Nephron progenitor cell (in vitro differentiated cells): ENCODE measurements at regions not wholly inside any gene's neighbourhood (a gene's known extent, or its start where the extent isn't known, plus 50 kb on each side); places are given as distances from the start of the nearest gene placed in this dataset.
A peak's percentile ranks its signal among the peaks of the same experiment; 100 is the strongest.

ENCODE experiments used
- DNase-seq: peaks from one replicate; pipeline ENCODE4 v3.0.0; 2021
- H3K27ac Mint-ChIP-seq: 2 replicates; pipeline ENCODE4 v1.8.0; 2021; ENCODE audit warnings: mild to moderate bottlenecking, moderate library complexity, mixed read lengths
- H3K27me3 Mint-ChIP-seq: 2 replicates; pipeline ENCODE4 v1.8.0; 2021; ENCODE audit warnings: mild to moderate bottlenecking, low read depth, mixed read lengths; ENCODE audit not compliant: poor library complexity
- H3K36me3 Mint-ChIP-seq: 2 replicates; pipeline ENCODE4 v1.8.0; 2021; ENCODE audit warnings: low read depth, mixed read lengths
- H3K4me1 Mint-ChIP-seq: 2 replicates; pipeline ENCODE4 v1.8.0; 2021; ENCODE audit warnings: mixed read lengths
- H3K4me3 Mint-ChIP-seq: 2 replicates; pipeline ENCODE4 v1.8.0; 2021; ENCODE audit warnings: mild to moderate bottlenecking, moderate library complexity, mixed read lengths
- H3K9me3 Mint-ChIP-seq: 2 replicates; pipeline ENCODE4 v1.8.0; 2021; ENCODE audit warnings: mild to moderate bottlenecking, moderate library complexity, mixed read lengths
- TF ChIP-seq, protein P1 (sequence below): fragments of 200-600 bp; sonication (generic); IDR thresholded peaks from 2 replicates; pipeline ENCODE4 v1.5.0; 2021; ENCODE audit warnings: antibody characterized with exemption

GRCh38 chr17:72545766-72546165, 424.9 kb downstream of the SOX9 start:
- no peak for DNase-seq
- H3K9me3 Mint-ChIP-seq, result peaks cover 50% of the 10 kb centered on the region

GRCh38 chr17:72553051-72553755, 432.4 kb downstream of the SOX9 start:
- H3K27ac Mint-ChIP-seq, result no peak overlapping the region
- TF ChIP-seq, protein P1, sequence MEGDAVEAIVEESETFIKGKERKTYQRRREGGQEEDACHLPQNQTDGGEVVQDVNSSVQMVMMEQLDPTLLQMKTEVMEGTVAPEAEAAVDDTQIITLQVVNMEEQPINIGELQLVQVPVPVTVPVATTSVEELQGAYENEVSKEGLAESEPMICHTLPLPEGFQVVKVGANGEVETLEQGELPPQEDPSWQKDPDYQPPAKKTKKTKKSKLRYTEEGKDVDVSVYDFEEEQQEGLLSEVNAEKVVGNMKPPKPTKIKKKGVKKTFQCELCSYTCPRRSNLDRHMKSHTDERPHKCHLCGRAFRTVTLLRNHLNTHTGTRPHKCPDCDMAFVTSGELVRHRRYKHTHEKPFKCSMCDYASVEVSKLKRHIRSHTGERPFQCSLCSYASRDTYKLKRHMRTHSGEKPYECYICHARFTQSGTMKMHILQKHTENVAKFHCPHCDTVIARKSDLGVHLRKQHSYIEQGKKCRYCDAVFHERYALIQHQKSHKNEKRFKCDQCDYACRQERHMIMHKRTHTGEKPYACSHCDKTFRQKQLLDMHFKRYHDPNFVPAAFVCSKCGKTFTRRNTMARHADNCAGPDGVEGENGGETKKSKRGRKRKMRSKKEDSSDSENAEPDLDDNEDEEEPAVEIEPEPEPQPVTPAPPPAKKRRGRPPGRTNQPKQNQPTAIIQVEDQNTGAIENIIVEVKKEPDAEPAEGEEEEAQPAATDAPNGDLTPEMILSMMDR, result no peak
- no peak overlapping the region for H3K4me3 Mint-ChIP-seq
- peaks cover 5% of the 10 kb centered on the region for H3K27me3 Mint-ChIP-seq
- H3K36me3 Mint-ChIP-seq, result peaks cover 4% of the 10 kb centered on the region
- H3K4me1 Mint-ChIP-seq, result peaks cover 5% of the 10 kb centered on the region
- DNase-seq, result no peak
- H3K9me3 Mint-ChIP-seq, result peaks cover 6% of the 10 kb centered on the region

More at GRCh38 chr17:72545766-72546165, 424.9 kb downstream of the SOX9 start:
- no peak overlapping the region for H3K27ac Mint-ChIP-seq
- H3K4me1 Mint-ChIP-seq, result no peaks in the 10 kb centered on the region
- peaks cover 22% of the 10 kb centered on the region for H3K27me3 Mint-ChIP-seq
- TF ChIP-seq, protein P1, result no peak
- H3K36me3 Mint-ChIP-seq, result peaks cover 12% of the 10 kb centered on the region
- H3K4me3 Mint-ChIP-seq, result no peak overlapping the region

DNA sequence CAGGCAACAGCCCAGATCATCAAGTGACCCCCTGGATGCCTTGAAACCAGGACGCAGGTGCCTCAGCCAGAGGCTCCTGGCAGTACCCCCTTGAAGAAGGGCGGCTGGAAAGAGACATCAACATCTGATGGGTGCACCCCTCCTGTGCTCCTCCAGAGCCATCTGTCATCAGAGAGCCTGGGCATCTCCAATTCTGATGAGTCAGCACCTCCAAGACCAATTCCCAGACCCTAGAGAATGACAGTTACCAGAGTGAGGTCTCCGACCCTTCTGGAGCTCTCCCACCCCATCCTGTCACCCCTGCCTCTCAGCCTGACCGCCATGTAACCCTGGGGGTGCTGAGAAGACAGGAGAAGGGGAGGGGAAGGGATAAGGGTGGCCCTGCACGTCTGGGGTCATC, 433.7 kb downstream of the SOX9 start:
- H3K27me3 Mint-ChIP-seq, result peaks cover 8% of the 10 kb centered on the region
- TF ChIP-seq, protein P1, result no peak
- peaks cover 5% of the 10 kb centered on the region for H3K4me1 Mint-ChIP-seq
- H3K4me3 Mint-ChIP-seq, result no peak overlapping the region
- no peak for DNase-seq
- H3K27ac Mint-ChIP-seq, result no peak overlapping the region
- H3K9me3 Mint-ChIP-seq, result peaks cover 6% of the 10 kb centered on the region
- peaks cover 4% of the 10 kb centered on the region for H3K36me3 Mint-ChIP-seq

- Mint-ChIP-seq H3K27me3 (peaks cover 8% of the 10 kb centered on the region), H3K4me3 (no peak overlapping the region), H3K27ac (no peak overlapping the region), H3K36me3 (peaks cover 4% of the 10 kb centered on the region), H3K4me1 (peaks cover 5% of the 10 kb centered on the region), H3K9me3 (peaks cover 6% of the 10 kb centered on the region)
- DNase-seq, result no peak
- TF ChIP-seq, protein P1, result no peak
Observed at GRCh38 chr17:72555052-72555451, 434.2 kb downstream of the SOX9 start.

GRCh38 chr17:72556944-72557826, 436.4 kb downstream of the SOX9 start:
- peak; percentile 78 for DNase-seq
- TF ChIP-seq, protein P1, result peak; percentile 88
- H3K4me1 Mint-ChIP-seq, result peaks cover 10% of the 10 kb centered on the region
- H3K9me3 Mint-ChIP-seq, result peaks cover 6% of the 10 kb centered on the region
- peaks cover 8% of the 10 kb centered on the region for H3K27me3 Mint-ChIP-seq
- H3K4me3 Mint-ChIP-seq, result no peak overlapping the region
- H3K36me3 Mint-ChIP-seq, result peaks cover 4% of the 10 kb centered on the region
- no peak overlapping the region for H3K27ac Mint-ChIP-seq
